ENCODE measurements at regions not wholly inside any gene's neighbourhood (a gene's known extent, or its start where the extent isn't known, plus 50 kb on each side); places are given as distances from the start of the nearest gene placed in this dataset.

- no peak for DNase-seq
- Mint-ChIP-seq H3K9me3 (peaks cover 23% of the 10 kb centered on the region), H3K4me3 (no peak overlapping the region), H3K27me3 (ENCODE audit: low read depth) (no peaks in the 10 kb centered on the region), H3K4me1 (ENCODE audit: low read depth) (peaks cover 3% of the 10 kb centered on the region), H3K36me3 (ENCODE audit: insufficient read depth) (peaks cover 6% of the 10 kb centered on the region)
- ATAC-seq = no peak
Measured at GRCh38 chr5:56624751-56625150, 190.6 kb upstream of the MAP3K1 start.

- Mint-ChIP-seq H3K4me3 (no peak overlapping the region), H3K27me3 (ENCODE audit: low read depth) (no peaks in the 10 kb centered on the region), H3K36me3 (ENCODE audit: insufficient read depth) (peaks cover 2% of the 10 kb centered on the region), H3K9me3 (peaks cover 18% of the 10 kb centered on the region), H3K4me1 (ENCODE audit: low read depth) (peaks cover 3% of the 10 kb centered on the region)
- ATAC-seq (no peak), DNase-seq (no peak)
Measured at GRCh38 chr5:56622141-56622540, 193.2 kb upstream of the MAP3K1 start.

- Mint-ChIP-seq H3K36me3 (ENCODE audit: insufficient read depth) (peaks cover 2% of the 10 kb centered on the region), H3K4me1 (ENCODE audit: low read depth) (peaks cover 11% of the 10 kb centered on the region), H3K4me3 (no peak overlapping the region), H3K27me3 (ENCODE audit: low read depth) (no peaks in the 10 kb centered on the region), H3K9me3 (peaks cover 12% of the 10 kb centered on the region)
- ATAC-seq (no peak), DNase-seq (no peak)
Measured at GRCh38 chr5:56620903-56621677, 194.3 kb upstream of the MAP3K1 start.

GRCh38 chr5:56617998-56618397, 197.4 kb upstream of the MAP3K1 start:
- Mint-ChIP-seq H3K9me3 (peaks cover 12% of the 10 kb centered on the region), H3K4me1 (ENCODE audit: low read depth) (peaks cover 39% of the 10 kb centered on the region), H3K4me3 (no peak overlapping the region), H3K27me3 (ENCODE audit: low read depth) (no peaks in the 10 kb centered on the region), H3K36me3 (ENCODE audit: insufficient read depth) (peaks cover 2% of the 10 kb centered on the region)
- DNase-seq (no peak), ATAC-seq (no peak)

GRCh38 chr5:56616454-56617160, 198.7 kb upstream of the MAP3K1 start:
- Mint-ChIP-seq H3K27me3 (ENCODE audit: low read depth) (no peaks in the 10 kb centered on the region), H3K36me3 (ENCODE audit: insufficient read depth) (peaks cover 2% of the 10 kb centered on the region), H3K9me3 (peaks cover 11% of the 10 kb centered on the region), H3K4me3 (no peak overlapping the region), H3K4me1 (ENCODE audit: low read depth) (peaks cover 53% of the 10 kb centered on the region)
- ATAC-seq (no peak), DNase-seq (no peak)

GRCh38 chr5:56615361-56616153, 199.8 kb upstream of the MAP3K1 start:
- no peak for ATAC-seq
- peaks cover 16% of the 10 kb centered on the region for H3K9me3 Mint-ChIP-seq
- H3K4me1 Mint-ChIP-seq (ENCODE audit: low read depth) = peaks cover 63% of the 10 kb centered on the region
- peaks cover 6% of the 10 kb centered on the region for H3K36me3 Mint-ChIP-seq (ENCODE audit: insufficient read depth)
- no peak overlapping the region for H3K4me3 Mint-ChIP-seq
- no peak for DNase-seq
- H3K27me3 Mint-ChIP-seq (ENCODE audit: low read depth) = no peaks in the 10 kb centered on the region

- DNase-seq (no peak), ATAC-seq (no peak)
- Mint-ChIP-seq H3K27me3 (ENCODE audit: low read depth) (no peaks in the 10 kb centered on the region), H3K4me3 (peak overlapping the region; percentile 49), H3K4me1 (ENCODE audit: low read depth) (peaks cover 86% of the 10 kb centered on the region), H3K9me3 (peaks cover 16% of the 10 kb centered on the region), H3K36me3 (ENCODE audit: insufficient read depth) (peaks cover 8% of the 10 kb centered on the region)
Measured at GRCh38 chr5:56612759-56613158, 202.6 kb upstream of the MAP3K1 start.

- H3K4me1 Mint-ChIP-seq (ENCODE audit: low read depth) = peaks cover 90% of the 10 kb centered on the region
- DNase-seq (no peak), ATAC-seq (no peak)
- H3K9me3 Mint-ChIP-seq = peaks cover 16% of the 10 kb centered on the region
- H3K36me3 Mint-ChIP-seq (ENCODE audit: insufficient read depth) = peaks cover 8% of the 10 kb centered on the region
- H3K4me3 Mint-ChIP-seq = peak overlapping the region; percentile 49
- H3K27me3 Mint-ChIP-seq (ENCODE audit: low read depth) = no peaks in the 10 kb centered on the region
Measured at GRCh38 chr5:56612353-56612752, 203.0 kb upstream of the MAP3K1 start.

- ATAC-seq (peak; percentile 89 to 97), DNase-seq (peak; percentile 13)
- Mint-ChIP-seq H3K4me3 (no peak overlapping the region), H3K9me3 (peaks cover 16% of the 10 kb centered on the region), H3K27me3 (ENCODE audit: low read depth) (no peaks in the 10 kb centered on the region), H3K4me1 (ENCODE audit: low read depth) (peaks cover 86% of the 10 kb centered on the region), H3K36me3 (ENCODE audit: insufficient read depth) (peaks cover 8% of the 10 kb centered on the region)
Measured at GRCh38 chr5:56610093-56610698, 205.2 kb upstream of the MAP3K1 start.

GRCh38 chr5:56608217-56608925, 207.0 kb upstream of the MAP3K1 start:
- peaks cover 71% of the 10 kb centered on the region for H3K4me1 Mint-ChIP-seq (ENCODE audit: low read depth)
- ATAC-seq = no peak
- DNase-seq = no peak
- peaks cover 8% of the 10 kb centered on the region for H3K36me3 Mint-ChIP-seq (ENCODE audit: insufficient read depth)
- H3K9me3 Mint-ChIP-seq = peaks cover 16% of the 10 kb centered on the region
- H3K27me3 Mint-ChIP-seq (ENCODE audit: low read depth) = no peaks in the 10 kb centered on the region
- H3K4me3 Mint-ChIP-seq = no peak overlapping the region

- Mint-ChIP-seq H3K4me1 (ENCODE audit: low read depth) (peaks cover 70% of the 10 kb centered on the region), H3K4me3 (no peak overlapping the region)
Measured at GRCh38 chr5:56607551-56607950, 207.8 kb upstream of the MAP3K1 start.

GRCh38 chr5:56607074-56607473, 208.3 kb upstream of the MAP3K1 start:
- Mint-ChIP-seq H3K4me3 (no peak overlapping the region), H3K27me3 (ENCODE audit: low read depth) (no peaks in the 10 kb centered on the region), H3K4me1 (ENCODE audit: low read depth) (peaks cover 70% of the 10 kb centered on the region), H3K9me3 (peaks cover 16% of the 10 kb centered on the region), H3K36me3 (ENCODE audit: insufficient read depth) (peaks cover 8% of the 10 kb centered on the region)
- ATAC-seq (no peak), DNase-seq (no peak)

More at GRCh38 chr5:56607551-56607950, 207.8 kb upstream of the MAP3K1 start:
- H3K27me3 Mint-ChIP-seq (ENCODE audit: low read depth) = no peaks in the 10 kb centered on the region
- H3K36me3 Mint-ChIP-seq (ENCODE audit: insufficient read depth) = peaks cover 8% of the 10 kb centered on the region
- peaks cover 16% of the 10 kb centered on the region for H3K9me3 Mint-ChIP-seq
- ATAC-seq (no peak), DNase-seq (no peak)

- ATAC-seq (no peak), DNase-seq (no peak)
- Mint-ChIP-seq H3K36me3 (ENCODE audit: insufficient read depth) (peaks cover 3% of the 10 kb centered on the region), H3K27me3 (ENCODE audit: low read depth) (no peaks in the 10 kb centered on the region), H3K9me3 (peaks cover 8% of the 10 kb centered on the region), H3K4me1 (ENCODE audit: low read depth) (peaks cover 68% of the 10 kb centered on the region), H3K4me3 (no peak overlapping the region)
Measured at GRCh38 chr5:56606192-56606591, 209.2 kb upstream of the MAP3K1 start.

All from activated T-cell treated with anti-CD3 and anti-CD28 coated beads, Interleukin-2, amount 50 U/mL, for 4 hours (primary cell).